OCI-LY7 (cell line): ENCODE measurements at regions not wholly inside any gene's neighbourhood (a gene's known extent, or its start where the extent isn't known, plus 50 kb on each side); places are given as distances from the start of the nearest gene placed in this dataset.

Source experiments
- BruUV-seq: library from RNA; stranded (reverse); fragments of 400-500 nt; replicated peaks from 2 replicates; lab custom pipeline; 2021; lab: Mats Ljungman, UMichigan
- CTCF ChIA-PET: fragments of 300-600 bp; sonication (Branson Sonifier 250); formaldehyde crosslinking; loops from one replicate; lab custom pipeline; 2022; ENCODE audit warnings: antibody characterized with exemption; ENCODE audit not compliant: unreplicated experiment; lab: Charles Lee
- POLR2A ChIA-PET: fragments of 300-600 bp; sonication (Branson Sonifier 250); formaldehyde crosslinking; loops from one replicate; lab custom pipeline; 2022; ENCODE audit warnings: antibody characterized with exemption; lab: Charles Lee
- DNase-seq: peaks from one replicate; pipeline ENCODE4 v3.0.0-alpha.2; 2015; ENCODE audit warnings: low spot score
- H2AFZ ChIP-seq: fragments of 200-600 bp; sonication (generic), shearing (Covaris generic); 2 replicates; pipeline ENCODE4 v1.6.1; 2014; ENCODE audit warnings: mild to moderate bottlenecking, antibody characterized with exemption, low read length, moderate library complexity
- H3K27ac ChIP-seq: fragments of 200-600 bp; sonication (generic); 2 replicates; pipeline ENCODE4 v1.5.1; 2014; ENCODE audit warnings: mixed run types, low read depth, mild to moderate bottlenecking, moderate library complexity, low read length, inconsistent platforms; ENCODE audit not compliant: poor library complexity, severe bottlenecking
- H3K36me3 ChIP-seq: fragments of 200-600 bp; sonication (generic); 2 replicates; pipeline ENCODE4 v1.6.1; 2014; ENCODE audit warnings: mild to moderate bottlenecking, antibody characterized with exemption, low read length, moderate library complexity, mixed read lengths; ENCODE audit not compliant: insufficient read depth
- H3K4me1 ChIP-seq: fragments of 200-600 bp; sonication (generic); 2 replicates; pipeline ENCODE4 v1.5.1; 2014; ENCODE audit warnings: mild to moderate bottlenecking, low read length; ENCODE audit not compliant: insufficient read depth, poor library complexity, severe bottlenecking
- H3K4me2 ChIP-seq: fragments of 200-600 bp; sonication (generic); 2 replicates; pipeline ENCODE4 v1.6.1; 2014; ENCODE audit warnings: mild to moderate bottlenecking, low read length
- H3K4me3 ChIP-seq: fragments of 200-600 bp; sonication (generic); 2 replicates; pipeline ENCODE4 v1.5.1; 2014; ENCODE audit warnings: mild to moderate bottlenecking, low read depth, low read length; ENCODE audit not compliant: poor library complexity, severe bottlenecking
- H3K79me2 ChIP-seq: fragments of 200-600 bp; sonication (generic); 2 replicates; pipeline ENCODE4 v1.6.1; 2016; ENCODE audit warnings: low read depth, mild to moderate bottlenecking, low read length, moderate library complexity, mixed read lengths; ENCODE audit not compliant: insufficient read depth
- H3K9me2 ChIP-seq: fragments of 200-600 bp; sonication (generic); 2 replicates; pipeline ENCODE4 v1.6.1; 2016; ENCODE audit warnings: mild to moderate bottlenecking, low read length, mixed read lengths; ENCODE audit not compliant: insufficient read depth
- H3K9me3 ChIP-seq: fragments of 200-600 bp; sonication (generic); 2 replicates; pipeline ENCODE4 v1.6.1; 2014; ENCODE audit warnings: mild to moderate bottlenecking, mixed run types, low read length, mixed read lengths
- H4K20me1 ChIP-seq: fragments of 200-600 bp; sonication (generic); 2 replicates; pipeline ENCODE4 v1.6.1; 2014; ENCODE audit warnings: mild to moderate bottlenecking, antibody characterized with exemption, low read length, moderate library complexity, mixed read lengths; ENCODE audit not compliant: insufficient read depth
- EZH2phosphoT487 ChIP-seq: fragments of 200-600 bp; sonication (generic); IDR thresholded peaks from 2 replicates; pipeline ENCODE4 v1.6.1; 2018; ENCODE audit warnings: low read depth, borderline replicate concordance, mild to moderate bottlenecking, mixed run types, antibody characterized with exemption, low read length, moderate library complexity, mixed read lengths
- intact Hi-C: fragments of 100-400 bp; cut with micrococcal nuclease; formaldehyde crosslinking; loops from one replicate; pipeline ENCODE4 v1.10.0; 2022; ENCODE audit not compliant: unreplicated experiment
- TF ChIP-seq, protein P1 (sequence below): fragments of 200-600 bp; sonication (generic); conservative IDR thresholded peaks from 2 replicates; pipeline ENCODE4 v1.5.1; 2014; ENCODE audit warnings: mild to moderate bottlenecking, antibody characterized with exemption, low read length, moderate library complexity, mixed read lengths

DNA sequence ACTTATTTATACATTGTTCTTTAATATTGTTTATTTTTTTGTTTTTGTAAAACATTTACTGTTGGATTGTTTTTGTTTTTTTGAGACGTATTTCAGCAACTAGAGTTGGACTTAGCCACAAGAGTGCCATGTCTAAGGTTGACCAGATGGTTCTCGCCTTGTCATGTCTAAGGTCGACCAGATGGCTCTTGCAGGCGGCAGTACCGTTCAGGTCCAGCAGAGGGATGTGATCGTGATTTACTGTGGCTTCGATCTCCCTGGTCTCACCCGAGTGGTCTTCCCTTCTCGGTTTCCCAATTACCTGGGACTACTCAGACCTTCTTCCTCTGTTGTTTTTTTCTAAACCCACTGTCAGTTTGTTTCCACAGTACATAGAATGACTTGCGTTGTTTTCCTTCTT, 1438.6 kb downstream of the UQCRFS1 start:
- POLR2A ChIA-PET = no interaction called here
- Histone ChIP-seq H3K36me3 (peaks cover 49% of the 10 kb centered on the region), H3K9me2 (no peaks in the 10 kb centered on the region), H3K4me2 (no peak overlapping the region), H3K4me1 (no peaks in the 10 kb centered on the region), H3K27ac (no peak overlapping the region), H3K4me3 (no peak overlapping the region), H4K20me1 (no peaks in the 10 kb centered on the region), H3K79me2 (no peaks in the 10 kb centered on the region; the same call in none of the 2 replicates), H2AFZ (no peak overlapping the region), H3K9me3 (peaks cover 5% of the 10 kb centered on the region; the same call in 1 of the 2 replicates)
- DNase-seq = peak; percentile 34
- CTCF ChIA-PET = no interaction called here
- intact Hi-C loops = no loop called here
- TSS peak; percentile 13 for BruUV-seq
- no peak for TF ChIP-seq EZH2phosphoT487
- TF ChIP-seq, protein P1, sequence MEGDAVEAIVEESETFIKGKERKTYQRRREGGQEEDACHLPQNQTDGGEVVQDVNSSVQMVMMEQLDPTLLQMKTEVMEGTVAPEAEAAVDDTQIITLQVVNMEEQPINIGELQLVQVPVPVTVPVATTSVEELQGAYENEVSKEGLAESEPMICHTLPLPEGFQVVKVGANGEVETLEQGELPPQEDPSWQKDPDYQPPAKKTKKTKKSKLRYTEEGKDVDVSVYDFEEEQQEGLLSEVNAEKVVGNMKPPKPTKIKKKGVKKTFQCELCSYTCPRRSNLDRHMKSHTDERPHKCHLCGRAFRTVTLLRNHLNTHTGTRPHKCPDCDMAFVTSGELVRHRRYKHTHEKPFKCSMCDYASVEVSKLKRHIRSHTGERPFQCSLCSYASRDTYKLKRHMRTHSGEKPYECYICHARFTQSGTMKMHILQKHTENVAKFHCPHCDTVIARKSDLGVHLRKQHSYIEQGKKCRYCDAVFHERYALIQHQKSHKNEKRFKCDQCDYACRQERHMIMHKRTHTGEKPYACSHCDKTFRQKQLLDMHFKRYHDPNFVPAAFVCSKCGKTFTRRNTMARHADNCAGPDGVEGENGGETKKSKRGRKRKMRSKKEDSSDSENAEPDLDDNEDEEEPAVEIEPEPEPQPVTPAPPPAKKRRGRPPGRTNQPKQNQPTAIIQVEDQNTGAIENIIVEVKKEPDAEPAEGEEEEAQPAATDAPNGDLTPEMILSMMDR = no peak

DNA sequence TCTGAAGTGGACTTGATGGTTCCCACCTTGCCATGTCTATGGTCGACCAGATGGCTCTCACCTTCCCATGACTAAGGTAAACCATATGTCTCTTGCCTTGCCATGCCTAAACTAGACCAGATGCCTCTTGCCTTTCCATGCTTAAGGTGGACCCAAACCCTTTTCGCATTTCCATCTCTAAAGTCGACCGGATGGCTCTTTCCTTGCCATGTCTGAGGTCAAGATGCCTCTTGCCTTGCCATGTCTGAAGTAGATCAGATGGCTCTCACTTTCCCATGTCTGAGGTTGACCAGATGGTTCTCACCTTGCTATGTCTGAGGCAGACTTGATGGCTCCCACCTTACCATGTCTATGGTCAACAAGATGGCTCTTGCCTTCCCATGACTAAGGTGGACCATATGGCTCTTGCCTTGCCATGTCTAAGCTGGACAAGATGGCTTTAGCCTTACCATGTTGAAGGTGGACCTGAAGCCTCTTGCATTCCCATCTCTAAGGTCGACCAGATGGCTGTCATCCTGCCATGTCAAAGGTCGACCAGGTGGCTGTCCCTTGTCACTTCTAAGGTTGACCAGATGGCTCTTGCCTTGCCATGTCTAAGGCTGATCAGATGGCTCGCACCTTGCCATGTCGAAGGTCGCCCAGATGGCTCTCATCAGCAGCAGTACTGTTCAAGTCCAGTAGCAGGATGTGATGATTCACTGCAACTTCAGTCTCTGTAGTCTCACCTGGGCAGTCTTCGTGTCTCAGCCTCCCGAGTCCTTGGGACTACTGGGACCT, 1439.4 kb downstream of the UQCRFS1 start:
- H3K4me3 ChIP-seq = no peak overlapping the region
- no peak overlapping the region for H3K27ac ChIP-seq
- no peak overlapping the region for H3K4me2 ChIP-seq
- no peaks in the 10 kb centered on the region; the same call in 1 of the 2 replicates for H3K79me2 ChIP-seq
- H4K20me1 ChIP-seq = no peaks in the 10 kb centered on the region
- ChIA-PET CTCF (no interaction called here), POLR2A (no interaction called here)
- TF ChIP-seq, protein P1 = no peak
- TF ChIP-seq EZH2phosphoT487 = no peak
- intact Hi-C loops = no loop called here
- H3K9me3 ChIP-seq = peaks cover 5% of the 10 kb centered on the region; the same call in 1 of the 2 replicates
- H3K36me3 ChIP-seq = peaks cover 49% of the 10 kb centered on the region
- H2AFZ ChIP-seq = no peak overlapping the region
- no peaks in the 10 kb centered on the region for H3K4me1 ChIP-seq
- BruUV-seq = no TSS peak
- no peaks in the 10 kb centered on the region for H3K9me2 ChIP-seq
- no peak for DNase-seq

DNA sequence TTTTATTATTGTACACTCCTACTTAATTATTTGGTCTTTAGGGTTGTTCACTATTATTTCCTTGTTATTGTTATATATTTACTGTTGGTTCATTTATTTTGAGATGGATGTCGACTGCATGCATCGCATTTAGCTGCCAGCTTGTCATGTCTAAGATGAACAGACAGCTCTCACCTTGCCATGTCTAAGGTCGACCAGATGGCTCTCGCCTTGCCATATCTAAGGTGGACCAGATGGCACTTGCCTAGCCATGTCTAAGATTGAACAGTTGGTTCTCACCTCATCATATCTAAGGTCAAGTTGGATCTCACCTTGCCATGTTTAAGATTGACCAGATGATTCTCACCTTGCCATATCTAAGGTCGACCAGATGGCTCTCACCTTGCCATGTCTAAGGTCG, 1440.9 kb downstream of the UQCRFS1 start:
- DNase-seq = no peak
- H2AFZ ChIP-seq = no peak overlapping the region
- peaks cover 46% of the 10 kb centered on the region for H3K36me3 ChIP-seq
- H3K4me2 ChIP-seq = no peak overlapping the region
- H3K4me1 ChIP-seq = no peaks in the 10 kb centered on the region
- H3K4me3 ChIP-seq = no peak overlapping the region
- peaks cover 5% of the 10 kb centered on the region; the same call in 1 of the 2 replicates for H3K9me3 ChIP-seq
- intact Hi-C loops = no loop called here
- ChIA-PET CTCF (no interaction called here), POLR2A (no interaction called here)
- no peak overlapping the region for H3K27ac ChIP-seq
- H4K20me1 ChIP-seq = no peaks in the 10 kb centered on the region
- H3K9me2 ChIP-seq = no peaks in the 10 kb centered on the region
- H3K79me2 ChIP-seq = no peaks in the 10 kb centered on the region; the same call in 1 of the 2 replicates
- no TSS peak for BruUV-seq
- TF ChIP-seq, protein P1 = no peak
- no peak for TF ChIP-seq EZH2phosphoT487
